K562 (cell line): ENCODE measurements at regions not wholly inside any gene's neighbourhood (a gene's known extent, or its start where the extent isn't known, plus 50 kb on each side); places are given as distances from the start of the nearest gene placed in this dataset.

Source experiments
- ATAC-seq: fragments of 200-7000 bp; cut with Tn5 transposase; 3 replicates; pipeline ENCODE4 v1.9.1; 2020; ENCODE audit warnings: moderate library complexity
- BruUV-seq: library from RNA; stranded (reverse); fragments of 400-500 nt; replicated peaks from 2 replicates; lab custom pipeline; 2021; lab: Mats Ljungman, UMichigan
- CTCF ChIA-PET: fragments of 300-600 bp; formaldehyde crosslinking; extraction: SDS; loops from one replicate; lab custom pipeline; 2021; ENCODE audit warnings: low intra/inter-chr PET ratio; lab: Yijun Ruan, JAX
- POLR2A ChIA-PET: fragments of 300-600, 350-650 bp; sonication (Branson Sonifier 250); formaldehyde crosslinking; extraction: SDS; loops from one replicate; lab custom pipeline; 2021; ENCODE audit warnings: antibody characterized with exemption, inconsistent platforms; lab: Yijun Ruan, JAX
- DNase-seq, 4 experiments: peaks; one replicate each; pipeline versions ENCODE4 v3.0.0 to v3.0.0-alpha.2; 2011 to 2018; ENCODE audit warnings: low spot score in 3 of 4, mixed read lengths in 3 of 4; ENCODE audit errors: extremely low read depth in 1 of 4
- FAIRE-seq: peaks from 2 replicates; lab custom pipeline; 2011; peaks lifted over from hg19 to GRCh38; lab: Jason Lieb, UNC
- H2AFZ ChIP-seq: 2 replicates; pipeline ENCODE4 v1.6.0; 2011; ENCODE audit warnings: low read depth, low read length, control low read depth, inconsistent platforms
- H3K27ac ChIP-seq: fragments of 200-600 bp; 3 replicates; pipeline ENCODE4 v1.8.0; 2011; ENCODE audit warnings: low read depth, mild to moderate bottlenecking, control low read depth, inconsistent platforms, low read length, moderate library complexity, mixed read lengths; ENCODE audit errors: extremely low read depth
- H3K27me3 ChIP-seq, 2 experiments: fragments of 300-600 bp in 1 of 2; 2 replicates in 1 of 2; 3 replicates in 1 of 2; pipeline versions ENCODE4 v1.6.0 to v1.8.0; 2011; ENCODE audit warnings: inconsistent platforms in 2 of 2, low read length in 2 of 2, mild to moderate bottlenecking in 1 of 2, mixed read lengths in 1 of 2, moderate library complexity in 1 of 2; ENCODE audit not compliant: control insufficient read depth in 2 of 2, insufficient read depth in 2 of 2
- H3K36me3 ChIP-seq: fragments of 300-600 bp; 3 replicates; pipeline ENCODE4 v1.8.0; 2011; ENCODE audit warnings: mild to moderate bottlenecking, low read length, inconsistent platforms; ENCODE audit not compliant: control insufficient read depth, insufficient read depth
- H3K4me1 ChIP-seq, 2 experiments: fragments of 200-600 bp in 1 of 2; replicated peaks in 1 of 2; 2 replicates in 1 of 2; 3 replicates in 1 of 2; pipeline versions ENCODE4 v1.5.1 to v1.8.0; 2011; ENCODE audit warnings: inconsistent platforms in 2 of 2, low read length in 2 of 2, mild to moderate bottlenecking in 1 of 2, mixed read lengths in 1 of 2, moderate library complexity in 1 of 2; ENCODE audit not compliant: control insufficient read depth in 2 of 2, insufficient read depth in 2 of 2
- H3K4me2 ChIP-seq: 2 replicates; pipeline ENCODE4 v1.6.1; 2011; ENCODE audit warnings: low read length, control low read depth, inconsistent platforms, mixed read lengths; ENCODE audit not compliant: insufficient read depth
- H3K4me3 ChIP-seq: fragments of 200-600 bp; sonication (generic), shearing (Covaris generic); 2 replicates; pipeline ENCODE4 v1.5.1; 2016; ENCODE audit warnings: control low read depth, inconsistent platforms
- H3K79me2 ChIP-seq: fragments of 200-600 bp; 3 replicates; pipeline ENCODE4 v1.8.0; 2011; ENCODE audit warnings: low read length, inconsistent platforms; ENCODE audit not compliant: control insufficient read depth, insufficient read depth
- H3K9ac ChIP-seq, 2 experiments: 2 replicates each; pipeline versions ENCODE4 v1.6.0 to v1.6.1; 2011; ENCODE audit warnings: low read depth in 2 of 2, low read length in 2 of 2, control low read depth in 1 of 2, inconsistent platforms in 1 of 2, mild to moderate bottlenecking in 1 of 2, mixed read lengths in 1 of 2; ENCODE audit not compliant: insufficient read depth in 1 of 2
- H3K9me1 ChIP-seq: one replicate; pipeline ENCODE4 v1.6.0; 2011; ENCODE audit warnings: inconsistent platforms, mild to moderate bottlenecking, low read length, moderate library complexity; ENCODE audit not compliant: control insufficient read depth, insufficient read depth
- H3K9me3 ChIP-seq: replicated peaks from 2 replicates; pipeline ENCODE4 v1.5.1; 2011; ENCODE audit warnings: low read depth, low read length, inconsistent platforms; ENCODE audit not compliant: control insufficient read depth, insufficient read depth
- H4K20me1 ChIP-seq: replicated peaks from 2 replicates; pipeline ENCODE4 v1.6.1; 2011; ENCODE audit warnings: low read length, inconsistent platforms, mixed read lengths; ENCODE audit not compliant: control insufficient read depth, insufficient read depth
- CTCFL ChIP-seq: IDR thresholded peaks from 2 replicates; pipeline ENCODE4 v1.6.1; 2011; ENCODE audit warnings: borderline replicate concordance, low read depth, mild to moderate bottlenecking, moderate library complexity, low read length; ENCODE audit not compliant: insufficient read depth, poor library complexity, severe bottlenecking
- IRF1 ChIP-seq: sonication (generic); formaldehyde crosslinking; IDR thresholded peaks from 2 replicates; pipeline ENCODE4 v1.8.0; 2022; ENCODE audit warnings: missing genetic modification reagents, mild to moderate bottlenecking, borderline replicate concordance
- NCOA1 ChIP-seq: fragments of 450-650 bp; IDR thresholded peaks from 2 replicates; pipeline ENCODE4 v1.6.1; 2016; ENCODE audit warnings: low read depth
- NEUROD1 ChIP-seq: fragments of 150-350 bp; IDR thresholded peaks from 2 replicates; pipeline ENCODE4 v1.6.1; 2014; ENCODE audit warnings: borderline replicate concordance, low read length, low read depth; ENCODE audit not compliant: partially characterized antibody
- PHF20 ChIP-seq: fragments of 450-650 bp; IDR thresholded peaks from 2 replicates; pipeline ENCODE4 v1.6.1; 2018; ENCODE audit not compliant: partially characterized antibody
- SRSF9 ChIP-seq: fragments of 200-400 bp; formaldehyde crosslinking; IDR thresholded peaks from 2 replicates; pipeline ENCODE4 v1.6.1; 2017; ENCODE audit warnings: low read depth, low read length, borderline replicate concordance
- ZNF436 ChIP-seq: fragments of 250-450, 450-650 bp; sonication (Bioruptor Pico); formaldehyde crosslinking; IDR thresholded peaks from 2 replicates; pipeline ENCODE4 v1.7.0; 2020; ENCODE audit warnings: mild to moderate bottlenecking
- ZNF785 ChIP-seq: fragments of 250-450 bp; sonication (Bioruptor Pico); IDR thresholded peaks from 2 replicates; pipeline ENCODE4 v1.4.0; 2020; ENCODE audit warnings: mild to moderate bottlenecking
- WGBS: fragments of 100-300 bp; shearing (Covaris generic); methylation state at CpG from one replicate; pipeline ENCODE4 v1.1.6; 2016; ENCODE audit warnings: low coverage, mixed read lengths; ENCODE audit not compliant: insufficient coverage; ENCODE audit errors: missing lambda C conversion rate; 5-methylcytosine and 5-hydroxymethylcytosine counted together
- in situ Hi-C: fragments of 300-500 bp; cut with MboI; formaldehyde crosslinking; loops from 4 replicates; pipeline ENCODE4 v1.15.0; 2018; ENCODE audit warnings: inconsistent platforms, mixed read lengths
- intact Hi-C: fragments of 100-400 bp; cut with micrococcal nuclease; formaldehyde crosslinking; loops from 2 replicates; pipeline ENCODE4 v1.14.2; 2022

GRCh38 chr5:25858019-25858418 is 1180.4 kb downstream of the CDH9 start:
- Histone ChIP-seq H3K4me3 (no peak overlapping the region), H3K4me2 (no peak overlapping the region), H2AFZ (no peak overlapping the region), H3K36me3 (no peaks in the 10 kb centered on the region), H3K9me1 (no peaks in the 10 kb centered on the region), H3K79me2 (no peaks in the 10 kb centered on the region), H3K27me3 (no peaks in the 10 kb centered on the region), H3K9ac (no peak overlapping the region), H3K9me3 (no peaks in the 10 kb centered on the region; the same call in 1 of the 2 replicates), H3K27ac (no peak overlapping the region), H3K4me1 (no peaks in the 10 kb centered on the region), H4K20me1 (no peaks in the 10 kb centered on the region)
- ChIA-PET POLR2A (no interaction called here), CTCF (no interaction called here)
- in situ Hi-C loops = no loop called here
- ATAC-seq (no peak), DNase-seq (peak in 1 of 4 experiments; percentile 1), FAIRE-seq (no peak)
- intact Hi-C loops = no loop called here
- no TSS peak for BruUV-seq
- 1% methylated on average over 6 of the region's 6 CpGs for WGBS
- TF ChIP-seq NCOA1 = no peak
- TF ChIP-seq IRF1 (CRISPR knock-in tag) = no peak
- no peak for TF ChIP-seq PHF20
- no peak for TF ChIP-seq ZNF436 (CRISPR knock-in tag)
- no peak for TF ChIP-seq SRSF9
- TF ChIP-seq NEUROD1 = no peak
- peak; percentile 21 for TF ChIP-seq CTCFL
- no peak for TF ChIP-seq ZNF785 (CRISPR knock-in tag)
